ENCODE measurements at regions not wholly inside any gene's neighbourhood (a gene's known extent, or its start where the extent isn't known, plus 50 kb on each side); places are given as distances from the start of the nearest gene placed in this dataset.
"Not testable (repeated sequence)": the region's sequence is repeated elsewhere in the genome, so short reads cannot be mapped to it uniquely, and the experiment has no call there.

DNA sequence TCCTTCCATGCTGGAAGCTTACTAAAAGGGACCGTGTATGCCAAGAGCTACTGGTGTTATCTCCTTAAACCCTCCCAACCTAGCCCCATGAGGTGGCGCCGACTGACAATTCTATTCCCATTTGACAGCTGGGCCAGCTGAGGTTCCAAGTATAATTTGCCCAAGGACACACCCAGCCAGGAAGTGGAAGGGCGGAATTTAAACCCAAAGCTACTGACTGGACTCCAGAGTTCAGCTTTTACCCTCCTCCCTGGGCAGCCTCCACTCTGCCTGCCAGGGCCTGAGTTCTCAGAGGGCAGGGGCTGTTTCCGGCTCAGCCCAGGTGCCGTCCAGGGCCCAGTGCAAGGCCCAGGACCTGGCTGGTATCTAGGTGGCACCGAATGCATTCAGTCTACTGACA, 71.8 kb downstream of the C9orf50 start:
- H3K27ac ChIP-seq, result peak overlapping the region; percentile 63 to 80 (median 78)
- H3K4me1 ChIP-seq, result peaks cover 14 to 24% (median 16%) of the 10 kb centered on the region in 4 donors
- peak overlapping the region in 1 of 4 donors; percentile 53 for H3K4me3 ChIP-seq
- TF ChIP-seq, protein P1, sequence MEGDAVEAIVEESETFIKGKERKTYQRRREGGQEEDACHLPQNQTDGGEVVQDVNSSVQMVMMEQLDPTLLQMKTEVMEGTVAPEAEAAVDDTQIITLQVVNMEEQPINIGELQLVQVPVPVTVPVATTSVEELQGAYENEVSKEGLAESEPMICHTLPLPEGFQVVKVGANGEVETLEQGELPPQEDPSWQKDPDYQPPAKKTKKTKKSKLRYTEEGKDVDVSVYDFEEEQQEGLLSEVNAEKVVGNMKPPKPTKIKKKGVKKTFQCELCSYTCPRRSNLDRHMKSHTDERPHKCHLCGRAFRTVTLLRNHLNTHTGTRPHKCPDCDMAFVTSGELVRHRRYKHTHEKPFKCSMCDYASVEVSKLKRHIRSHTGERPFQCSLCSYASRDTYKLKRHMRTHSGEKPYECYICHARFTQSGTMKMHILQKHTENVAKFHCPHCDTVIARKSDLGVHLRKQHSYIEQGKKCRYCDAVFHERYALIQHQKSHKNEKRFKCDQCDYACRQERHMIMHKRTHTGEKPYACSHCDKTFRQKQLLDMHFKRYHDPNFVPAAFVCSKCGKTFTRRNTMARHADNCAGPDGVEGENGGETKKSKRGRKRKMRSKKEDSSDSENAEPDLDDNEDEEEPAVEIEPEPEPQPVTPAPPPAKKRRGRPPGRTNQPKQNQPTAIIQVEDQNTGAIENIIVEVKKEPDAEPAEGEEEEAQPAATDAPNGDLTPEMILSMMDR (IDR thresholded peaks at IDR 0.05), result no peak
- no peak for TF ChIP-seq POLR2A (IDR thresholded peaks at IDR 0.05)
- no peak for TF ChIP-seq POLR2AphosphoS5 (IDR thresholded peaks at IDR 0.05)
- no peak for TF ChIP-seq EP300 (IDR thresholded peaks at IDR 0.05)
- no peaks in the 10 kb centered on the region for H3K36me3 ChIP-seq
- ATAC-seq (ENCODE audit: low FRiP score in 2 of 2) (peak in 1 of 2 donors; percentile 3), DNase-seq (no peak)
- H3K27me3 ChIP-seq, result no peaks in the 10 kb centered on the region
- 75 to 87% methylated on average over 6 to 7 of the region's 7 CpGs for WGBS, 2 donors
- H3K9me3 ChIP-seq, result no peaks in the 10 kb centered on the region

DNA sequence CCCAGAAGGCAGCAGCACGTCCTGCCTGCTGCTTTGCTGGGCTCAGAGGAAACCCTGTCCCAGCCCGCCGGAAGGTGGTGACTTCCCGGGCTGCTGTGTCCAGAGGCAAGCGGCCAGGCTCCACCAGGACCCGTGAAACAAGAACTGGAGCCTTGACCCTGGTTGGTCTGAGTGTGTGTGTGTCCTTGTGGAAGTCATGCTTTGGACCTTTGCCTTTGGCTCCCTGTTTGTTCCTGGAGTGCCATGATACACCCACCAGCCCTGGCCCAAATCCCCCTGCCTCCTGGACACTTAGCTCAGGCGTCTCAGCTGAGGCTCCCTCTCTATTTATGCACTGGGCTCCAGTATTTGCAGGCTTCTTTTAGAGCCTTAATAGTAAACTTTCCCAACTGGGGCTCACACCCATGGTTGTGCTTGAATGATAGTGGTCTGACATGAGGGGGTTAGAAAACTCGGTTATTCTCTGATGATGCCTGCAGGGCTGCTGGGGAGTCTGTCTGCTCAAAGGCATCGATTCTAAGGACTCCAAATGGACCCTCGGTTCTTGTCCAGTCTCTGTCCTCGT, 72.2 kb downstream of the C9orf50 start:
- ATAC-seq (ENCODE audit: low FRiP score in 2 of 2) (no peak), DNase-seq (no peak)
- Histone ChIP-seq H3K27ac (peak overlapping the region in 3 of 4 donors; percentile 44 to 80 (median 63)), H3K4me1 (peaks cover 14 to 24% (median 16%) of the 10 kb centered on the region in 4 donors), H3K27me3 (no peaks in the 10 kb centered on the region), H3K36me3 (no peaks in the 10 kb centered on the region), H3K4me3 (no peak overlapping the region), H3K9me3 (no peaks in the 10 kb centered on the region)
- 65 to 83% methylated on average over 10 to 11 of the region's 11 CpGs for WGBS, 2 donors
- TF ChIP-seq POLR2AphosphoS5 (IDR thresholded peaks at IDR 0.05) (peak in 1 of 2 donors; percentile 35), EP300 (IDR thresholded peaks at IDR 0.05) (no peak)

DNA sequence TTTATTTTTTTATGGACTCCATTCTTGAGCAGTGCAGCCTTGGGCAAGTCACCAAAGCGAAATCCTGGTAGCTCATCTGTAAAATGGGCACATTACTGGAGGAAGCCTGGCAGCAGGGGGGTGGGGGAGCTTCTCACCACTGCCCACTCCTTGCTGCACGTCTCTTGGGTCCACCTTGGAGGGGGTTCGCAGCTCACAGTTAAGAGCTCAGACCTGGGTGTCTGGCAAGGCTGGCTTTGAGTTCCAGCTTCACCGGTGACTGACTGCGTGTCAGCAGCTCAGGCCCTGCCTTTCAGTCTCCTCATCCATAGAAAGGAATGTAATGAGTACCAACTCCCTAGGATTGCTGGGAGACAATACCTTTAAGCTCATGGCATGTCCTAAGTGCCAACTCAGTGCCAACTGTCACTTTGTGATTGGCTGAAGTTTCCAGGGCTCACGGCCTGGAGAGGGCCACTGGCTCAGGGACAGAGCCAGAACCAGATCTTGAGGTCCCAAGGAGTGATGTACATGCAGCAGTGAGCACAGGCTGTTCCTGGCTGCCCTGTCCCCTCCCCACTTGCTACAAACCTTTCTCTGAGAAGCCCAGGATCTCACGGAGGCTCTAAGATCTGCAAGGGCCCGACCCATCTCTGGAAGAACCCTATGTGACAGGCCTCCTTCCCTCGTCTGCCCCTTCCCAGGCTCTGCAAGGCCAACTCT, 72.9 kb downstream of the C9orf50 start:
- ATAC-seq (ENCODE audit: low FRiP score in 2 of 2) (no peak), DNase-seq (no peak)
- H3K27me3 ChIP-seq, result no peaks in the 10 kb centered on the region
- TF ChIP-seq POLR2A (IDR thresholded peaks at IDR 0.05), result no peak
- TF ChIP-seq POLR2AphosphoS5 (IDR thresholded peaks at IDR 0.05), result no peak
- TF ChIP-seq EP300 (IDR thresholded peaks at IDR 0.05), result no peak
- TF ChIP-seq, protein P1 (IDR thresholded peaks at IDR 0.05), result no peak
- H3K9me3 ChIP-seq, result no peaks in the 10 kb centered on the region
- H3K27ac ChIP-seq, result peak overlapping the region in 2 of 4 donors; percentile 44 to 80
- H3K36me3 ChIP-seq, result no peaks in the 10 kb centered on the region
- H3K4me3 ChIP-seq, result no peak overlapping the region
- peaks cover 14 to 24% (median 16%) of the 10 kb centered on the region in 4 donors for H3K4me1 ChIP-seq
- 68 to 85% methylated on average over 7 to 9 of the region's 9 CpGs for WGBS, 2 donors

DNA sequence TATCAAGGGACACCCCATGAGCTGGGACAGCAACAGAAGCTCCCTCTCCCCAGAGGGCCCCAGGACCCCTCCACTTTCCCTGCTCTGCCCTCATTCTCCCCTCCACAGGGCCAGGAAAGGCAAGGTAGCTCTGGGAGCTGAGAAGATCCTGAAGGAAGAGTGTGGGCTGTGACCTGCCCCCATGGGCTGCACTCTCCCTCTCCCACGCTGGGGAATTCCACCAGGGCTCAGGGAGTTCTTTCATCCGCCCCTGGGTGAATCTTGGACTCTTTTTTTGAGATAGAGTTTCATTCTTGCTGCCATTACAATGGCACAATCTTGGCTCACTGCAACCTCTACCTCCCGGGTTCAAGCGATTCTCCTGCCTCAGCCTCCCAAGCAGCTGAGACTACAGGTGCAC, 73.8 kb downstream of the C9orf50 start:
- Histone ChIP-seq H3K9me3 (no peaks in the 10 kb centered on the region), H3K27ac (no peak overlapping the region), H3K4me3 (no peak overlapping the region), H3K36me3 (no peaks in the 10 kb centered on the region), H3K27me3 (no peaks in the 10 kb centered on the region), H3K4me1 (peaks cover 14 to 24% (median 16%) of the 10 kb centered on the region in 4 donors)
- WGBS, 2 donors, result 79 to 90% methylated on average over 4 of the region's 4 CpGs
- DNase-seq (no peak), ATAC-seq (ENCODE audit: low FRiP score in 2 of 2) (no peak)
- TF ChIP-seq, protein P1 (IDR thresholded peaks at IDR 0.05), result no peak
- TF ChIP-seq EP300 (IDR thresholded peaks at IDR 0.05) (no peak), POLR2AphosphoS5 (IDR thresholded peaks at IDR 0.05) (no peak), POLR2A (IDR thresholded peaks at IDR 0.05) (no peak)

DNA sequence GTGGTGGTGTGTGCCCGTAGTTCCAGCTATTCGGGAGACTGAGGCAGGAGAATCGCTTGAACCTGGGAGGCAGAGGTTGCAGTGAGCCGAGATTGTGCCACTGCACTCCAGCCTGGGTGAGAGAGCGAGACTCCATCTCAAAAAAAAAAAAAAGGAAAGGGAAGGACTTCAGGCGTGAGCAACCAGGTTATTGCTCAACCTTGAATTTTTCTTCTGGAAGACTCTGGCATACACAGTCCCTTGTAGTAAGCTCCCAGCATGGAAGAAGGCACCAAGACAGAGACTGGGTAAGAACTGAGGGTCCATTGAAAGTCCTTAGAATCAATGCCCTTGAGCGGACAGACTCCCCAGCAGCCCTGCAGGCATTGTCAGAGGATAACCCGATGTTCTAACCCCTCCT, 75.0 kb downstream of the C9orf50 start:
- peaks cover 14 to 24% (median 16%) of the 10 kb centered on the region in 4 donors for H3K4me1 ChIP-seq
- not testable (repeated sequence) for H3K27me3 ChIP-seq; H3K36me3 ChIP-seq; H3K4me3 ChIP-seq; H3K9me3 ChIP-seq; DNase-seq; H3K27ac ChIP-seq; ATAC-seq (ENCODE audit: low FRiP score in 2 of 2)
- 80 to 85% methylated on average over 8 of the region's 8 CpGs for WGBS, 2 donors
